ENCODE measurements at regions not wholly inside any gene's neighbourhood (a gene's known extent, or its start where the extent isn't known, plus 50 kb on each side); places are given as distances from the start of the nearest gene placed in this dataset.

DNA sequence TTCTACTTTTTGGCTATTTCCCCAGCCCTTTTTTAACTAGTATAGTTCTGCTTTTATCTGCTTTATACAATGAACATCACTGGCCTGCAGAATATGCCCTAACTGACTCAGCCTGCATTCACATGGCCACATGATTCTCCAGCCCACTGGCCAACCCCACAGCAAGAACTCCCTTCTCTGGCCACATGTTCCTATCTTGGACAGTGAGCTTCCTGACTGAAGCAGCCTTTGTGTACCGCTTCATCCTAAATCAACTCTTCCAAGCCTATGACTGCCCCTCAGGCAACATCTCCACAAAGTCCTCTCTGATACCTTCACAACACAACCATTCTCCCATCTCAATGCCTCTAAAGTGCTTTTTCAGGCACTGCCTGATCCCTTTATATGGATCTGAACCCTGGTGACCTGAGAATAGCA lies 214.1 kb downstream of the COL4A1 start:
- TF ChIP-seq JUNB (IDR thresholded peaks at IDR 0.05) = no peak
- TF ChIP-seq, protein P1, sequence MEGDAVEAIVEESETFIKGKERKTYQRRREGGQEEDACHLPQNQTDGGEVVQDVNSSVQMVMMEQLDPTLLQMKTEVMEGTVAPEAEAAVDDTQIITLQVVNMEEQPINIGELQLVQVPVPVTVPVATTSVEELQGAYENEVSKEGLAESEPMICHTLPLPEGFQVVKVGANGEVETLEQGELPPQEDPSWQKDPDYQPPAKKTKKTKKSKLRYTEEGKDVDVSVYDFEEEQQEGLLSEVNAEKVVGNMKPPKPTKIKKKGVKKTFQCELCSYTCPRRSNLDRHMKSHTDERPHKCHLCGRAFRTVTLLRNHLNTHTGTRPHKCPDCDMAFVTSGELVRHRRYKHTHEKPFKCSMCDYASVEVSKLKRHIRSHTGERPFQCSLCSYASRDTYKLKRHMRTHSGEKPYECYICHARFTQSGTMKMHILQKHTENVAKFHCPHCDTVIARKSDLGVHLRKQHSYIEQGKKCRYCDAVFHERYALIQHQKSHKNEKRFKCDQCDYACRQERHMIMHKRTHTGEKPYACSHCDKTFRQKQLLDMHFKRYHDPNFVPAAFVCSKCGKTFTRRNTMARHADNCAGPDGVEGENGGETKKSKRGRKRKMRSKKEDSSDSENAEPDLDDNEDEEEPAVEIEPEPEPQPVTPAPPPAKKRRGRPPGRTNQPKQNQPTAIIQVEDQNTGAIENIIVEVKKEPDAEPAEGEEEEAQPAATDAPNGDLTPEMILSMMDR (IDR thresholded peaks at IDR 0.05) = no peak
- TF ChIP-seq POLR2A (IDR thresholded peaks at IDR 0.05; ENCODE audit: low read length) = no peak
- TF ChIP-seq EP300 (IDR thresholded peaks at IDR 0.05) = no peak
- no peak for TF ChIP-seq ZSCAN20 (CRISPR knock-in tag; IDR thresholded peaks at IDR 0.05)
- no peak for TF ChIP-seq ZFP36 (IDR thresholded peaks at IDR 0.05; ENCODE audit: borderline replicate concordance, partially characterized antibody)
- no peak for TF ChIP-seq ATOH8 (CRISPR knock-in tag; IDR thresholded peaks at IDR 0.05; ENCODE audit: low read depth)
- TF ChIP-seq RAD21 (conservative IDR thresholded peaks at IDR 0.05 in 1 of 2, IDR thresholded peaks at IDR 0.05 in 1 of 2) = no peak
- TF ChIP-seq POLR2AphosphoS2 (conservative IDR thresholded peaks at IDR 0.05; ENCODE audit: low read length) = no peak
- TF ChIP-seq HDAC2 (IDR thresholded peaks at IDR 0.05) = no peak
- TF ChIP-seq CHD2 (IDR thresholded peaks at IDR 0.05; ENCODE audit: low read length, partially characterized antibody) = no peak
- TF ChIP-seq HMGXB4 (CRISPR knock-in tag; IDR thresholded peaks at IDR 0.05; ENCODE audit: borderline replicate concordance) = no peak
- TF ChIP-seq EHMT2 (IDR thresholded peaks at IDR 0.05; ENCODE audit: low read depth) = no peak

Measured in A549 (cell line).